GM12872 (cell line): ENCODE measurements at regions not wholly inside any gene's neighbourhood (a gene's known extent, or its start where the extent isn't known, plus 50 kb on each side); places are given as distances from the start of the nearest gene placed in this dataset.
A peak's percentile ranks its signal among the peaks of the same experiment; 100 is the strongest.

Experiments used
- TF ChIP-seq, protein P1 (sequence below): IDR thresholded peaks from 3 replicates; pipeline ENCODE4 v1.5.1; 2011; ENCODE audit warnings: low read depth, mild to moderate bottlenecking, low read length, moderate library complexity; ENCODE audit not compliant: insufficient read depth

DNA sequence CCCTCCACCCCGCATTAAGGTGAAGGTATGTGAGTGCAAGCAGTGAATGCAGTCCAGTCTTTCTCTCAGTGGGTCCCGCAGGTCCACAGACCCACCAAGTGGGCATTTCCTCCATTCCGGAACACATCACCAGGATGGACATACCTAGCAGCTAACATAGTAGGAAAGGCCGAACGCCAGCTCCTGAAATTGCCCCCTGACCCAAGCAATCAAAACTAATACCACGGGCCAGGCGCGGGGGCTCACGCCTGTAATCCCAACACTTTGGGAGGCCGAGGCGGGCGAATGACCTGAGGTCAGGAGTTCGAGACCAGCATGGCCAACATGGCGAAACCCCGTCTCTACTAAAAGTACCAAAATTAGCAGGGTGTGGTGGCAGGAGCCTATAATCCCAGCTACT, 71.7 kb upstream of the VSTM2B start:
- TF ChIP-seq, protein P1, sequence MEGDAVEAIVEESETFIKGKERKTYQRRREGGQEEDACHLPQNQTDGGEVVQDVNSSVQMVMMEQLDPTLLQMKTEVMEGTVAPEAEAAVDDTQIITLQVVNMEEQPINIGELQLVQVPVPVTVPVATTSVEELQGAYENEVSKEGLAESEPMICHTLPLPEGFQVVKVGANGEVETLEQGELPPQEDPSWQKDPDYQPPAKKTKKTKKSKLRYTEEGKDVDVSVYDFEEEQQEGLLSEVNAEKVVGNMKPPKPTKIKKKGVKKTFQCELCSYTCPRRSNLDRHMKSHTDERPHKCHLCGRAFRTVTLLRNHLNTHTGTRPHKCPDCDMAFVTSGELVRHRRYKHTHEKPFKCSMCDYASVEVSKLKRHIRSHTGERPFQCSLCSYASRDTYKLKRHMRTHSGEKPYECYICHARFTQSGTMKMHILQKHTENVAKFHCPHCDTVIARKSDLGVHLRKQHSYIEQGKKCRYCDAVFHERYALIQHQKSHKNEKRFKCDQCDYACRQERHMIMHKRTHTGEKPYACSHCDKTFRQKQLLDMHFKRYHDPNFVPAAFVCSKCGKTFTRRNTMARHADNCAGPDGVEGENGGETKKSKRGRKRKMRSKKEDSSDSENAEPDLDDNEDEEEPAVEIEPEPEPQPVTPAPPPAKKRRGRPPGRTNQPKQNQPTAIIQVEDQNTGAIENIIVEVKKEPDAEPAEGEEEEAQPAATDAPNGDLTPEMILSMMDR: no peak

DNA sequence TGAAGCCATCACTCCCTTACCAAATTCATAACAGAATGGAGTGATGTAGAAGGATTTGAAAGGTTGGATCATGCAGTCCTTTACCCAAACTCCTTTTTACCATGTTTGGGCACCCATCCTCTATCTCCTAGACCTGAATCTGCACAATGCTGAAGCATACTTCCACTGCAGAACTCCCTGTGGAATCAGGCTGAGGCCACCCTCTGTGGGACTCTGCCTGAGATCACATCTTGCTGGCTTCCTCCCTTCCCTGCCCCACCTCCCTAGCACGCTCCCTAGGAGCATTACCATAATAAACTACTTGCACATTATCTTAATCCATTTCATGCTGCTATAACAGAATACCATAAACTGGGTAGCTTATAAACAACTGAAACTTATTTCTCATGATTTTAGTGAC, 68.4 kb upstream of the VSTM2B start:
- TF ChIP-seq, protein P1: no peak

DNA sequence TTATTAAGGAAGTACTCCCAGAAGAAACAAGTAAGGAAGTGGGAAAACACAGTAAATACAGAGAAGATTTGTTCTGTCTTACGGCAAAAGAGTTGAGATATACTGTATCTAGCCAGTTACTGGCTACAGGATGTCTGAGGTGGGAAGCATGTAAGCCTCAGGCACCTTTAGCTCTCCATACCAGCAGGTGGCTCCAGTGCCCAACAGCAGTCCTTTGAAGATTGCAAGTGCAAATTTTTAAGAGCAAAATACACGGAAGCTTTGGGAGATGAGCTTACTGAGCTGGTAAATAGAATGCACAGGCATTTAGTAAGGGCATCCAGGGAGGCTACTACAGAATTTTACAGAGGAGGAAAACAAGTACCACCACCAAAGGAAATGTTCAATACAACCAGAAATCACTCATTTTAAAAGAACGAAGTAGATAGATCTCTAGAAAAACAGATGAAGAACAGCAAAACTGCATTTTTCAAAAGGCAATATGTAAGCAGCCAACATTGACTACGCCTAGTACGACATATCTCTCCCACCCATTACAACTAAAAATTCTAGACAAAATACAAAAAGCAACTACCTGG, 57.9 kb upstream of the VSTM2B start:
- TF ChIP-seq, protein P1: peak; percentile 46; the same call in 1 of the 3 replicates

DNA sequence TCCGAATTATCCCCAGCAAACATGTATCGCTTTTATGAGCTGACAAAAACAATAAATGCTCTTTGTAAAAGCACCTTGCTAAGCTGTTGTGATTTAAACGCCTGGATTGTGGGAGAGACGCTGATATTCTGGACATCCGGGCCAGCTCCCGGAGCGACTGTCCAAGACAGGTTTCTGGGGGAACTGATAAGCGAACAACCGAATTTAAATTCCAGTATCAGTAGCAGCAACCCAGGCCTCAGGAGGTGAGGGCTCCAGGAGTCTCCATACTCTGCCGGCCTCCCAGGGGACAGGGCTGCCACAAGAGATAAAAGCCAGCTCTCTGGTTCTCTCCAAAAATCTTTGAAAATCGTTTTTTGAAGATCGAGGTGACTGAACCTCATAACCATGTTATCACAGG, 50.3 kb upstream of the VSTM2B start:
- TF ChIP-seq, protein P1: no peak
